ENCODE measurements at regions not wholly inside any gene's neighbourhood (a gene's known extent, or its start where the extent isn't known, plus 50 kb on each side); places are given as distances from the start of the nearest gene placed in this dataset.
"Not testable (repeated sequence)": the region's sequence is repeated elsewhere in the genome, so short reads cannot be mapped to it uniquely, and the experiment has no call there.

DNA sequence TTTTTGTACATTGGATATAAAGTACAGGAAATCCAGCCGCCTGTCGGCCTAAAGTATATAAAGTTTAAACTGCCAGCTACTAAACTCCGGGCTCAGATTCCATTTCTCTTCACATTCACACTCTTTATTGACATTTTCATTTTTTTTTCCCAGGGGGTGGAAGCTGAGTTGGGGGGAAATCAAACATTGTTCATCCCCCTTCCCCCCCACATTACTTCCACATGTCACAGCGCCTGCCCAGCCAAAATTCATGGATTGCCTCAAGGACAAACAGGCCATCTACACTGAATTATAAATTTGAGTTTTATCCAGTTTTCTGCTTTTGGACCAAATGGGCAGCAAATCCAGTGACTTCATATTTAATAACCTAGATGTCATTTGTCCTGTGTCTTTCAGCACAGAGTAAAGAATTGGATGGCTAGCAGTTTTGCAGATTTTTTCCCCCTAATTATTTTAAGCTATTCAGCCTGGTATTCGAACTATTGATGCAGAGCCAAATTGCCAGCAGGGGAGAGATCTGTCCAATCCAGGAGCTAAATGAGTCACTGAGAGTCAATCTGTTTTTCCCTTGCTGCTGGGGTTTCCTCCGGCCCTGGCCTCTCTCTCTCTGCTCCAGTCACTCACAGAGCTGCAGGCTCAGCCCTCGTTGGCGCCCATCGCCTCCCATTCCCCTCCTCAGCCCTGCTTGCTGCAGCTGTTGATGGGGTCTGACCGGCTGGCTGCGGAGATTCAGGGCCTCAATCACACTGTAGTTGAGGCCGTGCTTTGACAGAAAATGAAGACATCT is 98.0 kb downstream of the LMO4 start:
- ATAC-seq (ENCODE audit: low read depth) (no peak), DNase-seq (no peak)
- POLR2A ChIA-PET, result no interaction called here
- Mint-ChIP-seq H3K36me3 (no peaks in the 10 kb centered on the region), H3K9me3 (no peaks in the 10 kb centered on the region), H3K4me1 (no peaks in the 10 kb centered on the region), H3K27ac (no peak overlapping the region), H3K27me3 (peaks cover 7% of the 10 kb centered on the region), H3K4me3 (no peak overlapping the region)

DNA sequence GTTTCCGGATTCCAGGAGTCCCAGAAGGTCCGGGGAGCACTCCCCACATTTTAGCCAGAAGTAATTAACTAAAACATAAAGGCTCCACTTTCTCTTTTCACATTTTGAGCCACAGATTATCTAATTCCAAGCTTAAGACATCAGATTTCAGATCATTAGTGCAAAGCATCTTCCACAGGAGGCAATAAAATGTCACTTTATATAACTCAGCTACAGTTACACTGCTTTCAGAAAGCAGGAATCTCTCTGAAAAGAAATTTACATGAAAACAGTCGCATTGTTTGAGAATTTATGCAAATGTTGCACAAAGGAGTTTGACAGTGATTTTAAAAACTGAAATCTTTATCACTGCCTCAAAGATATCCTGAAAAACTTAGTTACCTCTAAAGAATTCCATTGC is 99.7 kb downstream of the LMO4 start:
- Mint-ChIP-seq H3K4me3 (no peak overlapping the region), H3K36me3 (no peaks in the 10 kb centered on the region), H3K9me3 (no peaks in the 10 kb centered on the region), H3K4me1 (no peaks in the 10 kb centered on the region), H3K27ac (no peak overlapping the region), H3K27me3 (peaks cover 7% of the 10 kb centered on the region)
- ATAC-seq (ENCODE audit: low read depth), result no peak
- no peak for DNase-seq
- POLR2A ChIA-PET, result no interaction called here

DNA sequence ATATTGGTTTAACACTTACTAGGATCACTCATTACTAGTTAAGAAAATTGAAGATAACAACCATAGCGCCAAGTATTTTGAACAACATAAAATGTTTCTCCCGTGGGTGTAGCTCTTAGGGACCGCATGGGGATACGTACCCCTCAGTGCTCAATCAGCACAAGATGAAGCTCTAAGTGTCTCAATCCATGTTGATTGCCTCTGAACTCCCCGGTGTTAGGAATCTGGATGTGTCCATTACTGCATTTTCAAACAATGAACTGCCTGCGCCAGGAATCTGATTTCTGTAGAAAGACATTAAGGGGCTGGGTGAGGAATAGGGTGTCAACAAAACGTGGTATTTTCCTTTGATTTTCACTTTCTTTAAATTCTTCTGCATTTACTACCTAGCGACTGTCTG is 100.2 kb downstream of the LMO4 start:
- POLR2A ChIA-PET, result interaction anchor here (0.6 kb wide), 1 partner anchor 101 kb away, joined by 3 read pairs; no protein-coding TSS in a partner anchor
- Mint-ChIP-seq H3K4me3 (no peak overlapping the region), H3K4me1 (no peaks in the 10 kb centered on the region), H3K27ac (no peak overlapping the region), H3K27me3 (peaks cover 7% of the 10 kb centered on the region), H3K9me3 (no peaks in the 10 kb centered on the region), H3K36me3 (no peaks in the 10 kb centered on the region)
- no peak for DNase-seq
- no peak for ATAC-seq (ENCODE audit: low read depth)

DNA sequence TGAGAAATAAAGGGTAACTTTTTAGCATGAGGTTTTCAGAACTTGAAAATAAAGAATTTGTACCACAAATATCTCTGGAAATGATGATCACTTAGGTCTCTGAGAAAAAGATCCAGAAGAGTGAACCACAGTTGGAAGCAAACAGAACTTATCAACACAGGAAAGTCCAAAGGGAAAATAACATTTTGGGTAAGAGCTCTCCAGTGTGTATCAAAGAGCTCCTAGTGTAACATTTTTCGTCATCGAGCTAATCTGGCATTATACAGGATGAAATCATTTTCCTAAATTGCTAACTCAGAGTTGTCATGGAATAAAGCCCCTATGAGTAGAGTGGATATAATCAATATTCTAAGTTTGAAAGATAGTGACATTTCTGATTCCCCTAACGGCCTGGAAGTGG is 104.0 kb downstream of the LMO4 start:
- Mint-ChIP-seq H3K36me3 (no peaks in the 10 kb centered on the region), H3K4me3 (no peak overlapping the region), H3K27me3 (peaks cover 13% of the 10 kb centered on the region), H3K27ac (no peak overlapping the region), H3K9me3 (no peaks in the 10 kb centered on the region), H3K4me1 (no peaks in the 10 kb centered on the region)
- POLR2A ChIA-PET, result no interaction called here
- no peak for ATAC-seq (ENCODE audit: low read depth)
- no peak for DNase-seq

- DNase-seq; H3K4me1 Mint-ChIP-seq; H3K36me3 Mint-ChIP-seq; H3K4me3 Mint-ChIP-seq; POLR2A ChIA-PET; H3K9me3 Mint-ChIP-seq; ATAC-seq (ENCODE audit: low read depth); H3K27ac Mint-ChIP-seq: not testable (repeated sequence)
- peaks cover 13% of the 10 kb centered on the region for H3K27me3 Mint-ChIP-seq
Measured at GRCh38 chr1:87433101-87433500, 104.4 kb downstream of the LMO4 start.

GRCh38 chr1:87435484-87435883 is 106.8 kb downstream of the LMO4 start:
- DNase-seq (no peak), ATAC-seq (ENCODE audit: low read depth) (no peak)
- Mint-ChIP-seq H3K36me3 (no peaks in the 10 kb centered on the region), H3K9me3 (no peaks in the 10 kb centered on the region), H3K4me1 (no peaks in the 10 kb centered on the region), H3K27ac (no peak overlapping the region), H3K4me3 (no peak overlapping the region), H3K27me3 (peaks cover 16% of the 10 kb centered on the region)
- POLR2A ChIA-PET, result no interaction called here

DNA sequence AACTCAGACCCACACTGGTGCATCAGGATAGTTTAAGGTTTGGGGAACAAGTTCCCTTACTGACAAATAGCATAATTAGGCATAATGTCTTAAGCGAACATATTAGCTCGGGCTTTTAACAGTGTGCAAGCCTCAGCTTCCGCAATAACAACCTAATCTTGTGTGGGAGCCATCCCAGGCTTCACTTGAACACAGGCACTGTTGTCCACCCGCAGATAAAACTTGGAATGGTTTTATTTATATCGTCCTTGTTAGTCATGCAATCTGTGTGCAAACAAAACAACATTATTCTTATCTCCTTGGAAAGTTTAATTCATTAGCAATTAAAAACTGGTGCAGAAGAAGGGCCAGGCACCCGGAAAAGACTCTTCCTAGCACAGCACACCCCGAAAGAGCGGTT is 107.4 kb downstream of the LMO4 start:
- H3K4me1 Mint-ChIP-seq; DNase-seq; H3K27ac Mint-ChIP-seq; H3K36me3 Mint-ChIP-seq; H3K9me3 Mint-ChIP-seq; ATAC-seq (ENCODE audit: low read depth); H3K4me3 Mint-ChIP-seq; POLR2A ChIA-PET: not testable (repeated sequence)
- H3K27me3 Mint-ChIP-seq, result peaks cover 21% of the 10 kb centered on the region

- no peaks in the 10 kb centered on the region for H3K36me3 Mint-ChIP-seq
- no peak overlapping the region for H3K27ac Mint-ChIP-seq
- no peak overlapping the region for H3K4me3 Mint-ChIP-seq
- no peak for ATAC-seq (ENCODE audit: low read depth)
- no peaks in the 10 kb centered on the region for H3K4me1 Mint-ChIP-seq
- POLR2A ChIA-PET, result no interaction called here
- no peaks in the 10 kb centered on the region for H3K9me3 Mint-ChIP-seq
- H3K27me3 Mint-ChIP-seq, result peaks cover 17% of the 10 kb centered on the region
- DNase-seq, result no peak
Measured at GRCh38 chr1:87436534-87436933, 107.9 kb downstream of the LMO4 start.

- no peak for ATAC-seq (ENCODE audit: low read depth)
- no peak overlapping the region for H3K4me3 Mint-ChIP-seq
- H3K36me3 Mint-ChIP-seq, result no peaks in the 10 kb centered on the region
- no peak for DNase-seq
- no peaks in the 10 kb centered on the region for H3K9me3 Mint-ChIP-seq
- POLR2A ChIA-PET, result no interaction called here
- H3K27ac Mint-ChIP-seq, result no peak overlapping the region
- peaks cover 16% of the 10 kb centered on the region for H3K27me3 Mint-ChIP-seq
- no peaks in the 10 kb centered on the region for H3K4me1 Mint-ChIP-seq
Measured at GRCh38 chr1:87437663-87438295, 109.1 kb downstream of the LMO4 start.

GRCh38 chr1:87439821-87440220 is 111.1 kb downstream of the LMO4 start:
- Mint-ChIP-seq H3K36me3 (no peaks in the 10 kb centered on the region), H3K4me3 (no peak overlapping the region), H3K4me1 (no peaks in the 10 kb centered on the region), H3K27ac (no peak overlapping the region), H3K9me3 (peaks cover 8% of the 10 kb centered on the region), H3K27me3 (peaks cover 10% of the 10 kb centered on the region)
- POLR2A ChIA-PET, result no interaction called here
- DNase-seq (no peak), ATAC-seq (ENCODE audit: low read depth) (no peak)

DNA sequence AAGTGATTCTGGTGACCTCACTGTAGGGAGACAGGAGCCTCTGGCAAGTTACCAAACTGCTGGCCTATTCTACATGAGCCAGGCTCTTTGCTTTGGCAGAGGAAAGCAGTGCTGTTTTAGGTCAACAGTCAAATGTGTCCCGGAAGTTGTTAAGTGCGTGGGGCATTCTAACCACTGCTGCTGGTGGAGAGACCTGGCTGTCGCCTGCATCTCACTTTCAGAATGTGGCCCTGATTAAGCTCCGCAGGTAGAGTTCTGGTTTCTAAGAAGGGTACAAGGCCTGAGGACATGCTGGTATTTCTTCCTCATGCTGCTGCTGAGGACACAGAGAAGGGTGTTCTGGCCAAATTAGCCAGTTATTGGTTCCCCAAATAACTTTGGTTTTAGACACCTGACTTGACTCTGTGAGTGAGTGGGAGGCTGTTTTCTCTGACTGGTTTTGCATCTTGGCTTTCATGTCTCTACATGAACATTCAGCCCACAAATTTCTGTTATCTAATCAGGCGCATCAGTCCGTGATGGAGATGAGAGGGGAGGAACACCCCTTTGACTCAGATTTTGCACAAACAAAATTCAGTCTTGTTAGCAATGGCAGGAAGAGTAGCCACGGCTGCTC is 120.8 kb downstream of the LMO4 start:
- Mint-ChIP-seq H3K9me3 (peaks cover 2% of the 10 kb centered on the region), H3K27me3 (no peaks in the 10 kb centered on the region), H3K36me3 (no peaks in the 10 kb centered on the region), H3K4me3 (no peak overlapping the region), H3K4me1 (no peaks in the 10 kb centered on the region), H3K27ac (no peak overlapping the region)
- POLR2A ChIA-PET, result no interaction called here
- ATAC-seq (ENCODE audit: low read depth) (no peak), DNase-seq (no peak)

DNA sequence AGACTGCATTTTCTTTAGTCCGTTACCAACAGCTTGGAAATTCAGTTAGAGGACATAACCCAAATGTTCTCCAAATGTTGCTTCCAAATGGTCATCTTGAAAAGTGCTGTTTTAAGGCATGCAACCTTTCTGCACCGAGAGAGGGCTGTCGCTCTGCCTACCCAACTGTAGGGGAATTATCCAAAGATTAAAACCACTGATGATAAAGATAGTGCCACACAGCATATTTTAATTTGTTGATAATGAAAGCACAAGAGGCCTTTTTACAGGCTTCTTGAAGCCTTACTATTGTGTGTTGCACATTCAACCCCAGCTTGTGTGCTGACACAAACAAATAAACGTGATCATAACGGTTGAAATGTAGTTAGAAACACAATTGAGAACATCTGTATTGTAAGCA is 121.5 kb downstream of the LMO4 start:
- Mint-ChIP-seq H3K4me3 (no peak overlapping the region), H3K36me3 (no peaks in the 10 kb centered on the region), H3K4me1 (no peaks in the 10 kb centered on the region), H3K27ac (no peak overlapping the region), H3K27me3 (no peaks in the 10 kb centered on the region), H3K9me3 (no peaks in the 10 kb centered on the region)
- no peak for ATAC-seq (ENCODE audit: low read depth)
- DNase-seq, result no peak
- POLR2A ChIA-PET, result no interaction called here

GRCh38 chr1:87450615-87451209 is 122.0 kb downstream of the LMO4 start:
- no peak for DNase-seq
- H3K4me1 Mint-ChIP-seq, result no peaks in the 10 kb centered on the region
- POLR2A ChIA-PET, result no interaction called here

More at GRCh38 chr1:87450615-87451209, 122.0 kb downstream of the LMO4 start:
- Mint-ChIP-seq H3K27ac (no peak overlapping the region), H3K36me3 (no peaks in the 10 kb centered on the region), H3K4me3 (no peak overlapping the region), H3K27me3 (no peaks in the 10 kb centered on the region), H3K9me3 (no peaks in the 10 kb centered on the region)
- ATAC-seq (ENCODE audit: low read depth), result no peak
